ENCODE measurements at regions not wholly inside any gene's neighbourhood (a gene's known extent, or its start where the extent isn't known, plus 50 kb on each side); places are given as distances from the start of the nearest gene placed in this dataset.
A peak's percentile ranks its signal among the peaks of the same experiment; 100 is the strongest.
"Not testable (repeated sequence)": the region's sequence is repeated elsewhere in the genome, so short reads cannot be mapped to it uniquely, and the experiment has no call there.

GRCh38 chr21:28590676-28591075, 402.0 kb downstream of the LTN1 start:
- no peak for DNase-seq (ENCODE audit: low spot score)

DNA sequence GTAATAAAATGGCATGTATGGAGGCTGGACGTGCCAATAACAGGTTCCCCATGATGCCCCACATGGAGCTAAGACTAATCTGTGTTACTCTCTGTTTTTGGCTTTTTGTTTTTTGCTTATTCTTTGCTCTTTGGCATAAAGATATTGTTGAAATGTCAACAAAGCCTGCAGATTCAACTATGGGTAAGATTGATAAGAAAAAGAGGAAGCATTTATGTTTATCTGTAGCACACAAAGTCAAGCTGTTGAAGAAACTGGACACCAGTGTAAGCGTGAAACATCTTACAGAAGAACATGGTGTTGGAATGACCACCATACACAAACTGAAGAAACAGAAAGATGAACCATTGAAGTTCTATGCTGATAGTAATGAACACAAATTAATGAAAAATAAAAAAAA, 402.7 kb downstream of the LTN1 start:
- DNase-seq (ENCODE audit: low spot score) = no peak

GRCh38 chr21:28588997-28589396, 403.7 kb downstream of the LTN1 start:
- DNase-seq (ENCODE audit: low spot score) = no peak

GRCh38 chr21:28587748-28588147, 404.9 kb downstream of the LTN1 start:
- peak; percentile 5 for DNase-seq (ENCODE audit: low spot score)

GRCh38 chr21:28581976-28582375, 410.7 kb downstream of the LTN1 start:
- DNase-seq (ENCODE audit: low spot score) = no peak

DNA sequence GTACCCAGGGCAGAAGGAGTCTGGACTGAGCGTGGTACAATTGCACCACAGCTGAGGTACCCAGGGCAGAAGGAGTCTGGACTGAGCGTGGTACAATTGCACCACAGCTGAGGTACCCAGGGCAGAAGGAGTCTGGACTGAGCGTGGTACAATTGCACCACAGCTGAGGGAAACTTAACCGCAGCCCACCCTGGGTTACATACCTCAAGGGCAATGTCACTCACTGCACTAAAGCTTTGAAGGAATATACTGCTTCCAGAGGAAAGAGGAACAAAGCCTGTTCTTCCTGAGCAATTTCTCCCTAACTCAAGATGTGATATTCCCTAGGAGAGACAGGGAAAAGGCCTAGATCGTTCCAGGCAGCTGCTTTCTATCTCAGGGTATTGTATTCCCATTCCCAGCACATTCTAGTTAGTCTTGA, 411.4 kb downstream of the LTN1 start:
- not testable (repeated sequence) for DNase-seq (ENCODE audit: low spot score)

DNA sequence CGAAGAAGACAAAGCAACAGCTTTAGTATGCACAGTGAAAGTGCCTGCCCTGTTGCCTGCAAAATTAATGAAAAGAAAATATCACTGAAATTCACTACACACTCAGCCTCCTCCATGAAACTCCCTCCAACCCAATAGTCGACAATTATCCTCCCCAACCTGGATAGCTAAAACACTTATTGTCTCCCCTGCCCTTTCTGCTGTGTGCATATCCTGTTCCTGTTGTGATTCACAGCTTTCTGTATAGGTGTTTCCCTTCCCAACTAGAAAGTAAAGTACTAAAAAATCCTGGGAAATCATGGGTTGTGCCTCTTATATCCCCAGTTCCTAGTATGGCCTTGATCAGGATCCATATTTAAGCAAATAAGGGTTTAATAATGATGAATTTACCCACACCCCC, 412.1 kb downstream of the LTN1 start:
- DNase-seq (ENCODE audit: low spot score) = no peak

- no peak for DNase-seq (ENCODE audit: low spot score)
Measured at GRCh38 chr21:28579986-28580550, 412.6 kb downstream of the LTN1 start.

GRCh38 chr21:28568692-28569091, 424.0 kb downstream of the LTN1 start:
- no peak for DNase-seq (ENCODE audit: low spot score)

DNA sequence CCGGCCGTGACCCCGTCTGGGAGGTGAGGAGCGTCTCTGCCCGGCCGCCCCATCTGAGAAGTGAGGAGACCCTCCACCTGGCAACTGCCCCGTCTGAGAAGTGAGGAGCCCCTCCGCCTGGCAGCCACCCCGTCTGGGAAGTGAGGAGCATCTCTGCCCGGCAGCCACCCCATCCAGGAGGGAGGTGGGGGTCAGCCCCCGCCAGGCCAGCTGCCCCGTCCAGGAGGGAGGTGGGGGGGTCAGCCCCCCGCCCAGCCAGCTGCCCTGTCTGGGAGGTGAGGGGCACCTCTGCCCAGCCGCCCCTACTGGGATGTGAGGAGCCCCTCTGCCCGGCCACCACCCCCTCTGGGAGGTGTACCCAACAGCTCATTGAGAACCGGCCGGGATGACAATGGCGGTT, 428.7 kb downstream of the LTN1 start:
- not testable (repeated sequence) for DNase-seq (ENCODE audit: low spot score)

DNA sequence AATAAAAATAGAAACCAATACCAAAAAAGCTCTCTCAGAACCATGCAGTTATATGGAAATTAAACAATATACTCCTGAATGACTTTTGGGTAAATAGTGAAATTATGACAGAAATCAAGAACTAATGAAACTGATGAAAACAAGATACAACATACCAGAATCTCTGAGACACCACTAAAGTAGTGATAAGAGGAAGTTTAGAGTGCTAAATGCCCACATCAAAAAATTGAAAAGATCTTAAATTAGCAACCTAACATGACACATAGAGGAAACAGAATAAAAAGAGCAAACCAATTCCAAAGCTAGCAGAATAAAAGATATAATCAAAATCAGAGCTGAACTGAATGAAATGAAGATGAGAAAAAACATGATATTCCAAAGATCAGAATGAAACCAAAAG, 430.9 kb downstream of the LTN1 start:
- no peak for DNase-seq (ENCODE audit: low spot score)

DNA sequence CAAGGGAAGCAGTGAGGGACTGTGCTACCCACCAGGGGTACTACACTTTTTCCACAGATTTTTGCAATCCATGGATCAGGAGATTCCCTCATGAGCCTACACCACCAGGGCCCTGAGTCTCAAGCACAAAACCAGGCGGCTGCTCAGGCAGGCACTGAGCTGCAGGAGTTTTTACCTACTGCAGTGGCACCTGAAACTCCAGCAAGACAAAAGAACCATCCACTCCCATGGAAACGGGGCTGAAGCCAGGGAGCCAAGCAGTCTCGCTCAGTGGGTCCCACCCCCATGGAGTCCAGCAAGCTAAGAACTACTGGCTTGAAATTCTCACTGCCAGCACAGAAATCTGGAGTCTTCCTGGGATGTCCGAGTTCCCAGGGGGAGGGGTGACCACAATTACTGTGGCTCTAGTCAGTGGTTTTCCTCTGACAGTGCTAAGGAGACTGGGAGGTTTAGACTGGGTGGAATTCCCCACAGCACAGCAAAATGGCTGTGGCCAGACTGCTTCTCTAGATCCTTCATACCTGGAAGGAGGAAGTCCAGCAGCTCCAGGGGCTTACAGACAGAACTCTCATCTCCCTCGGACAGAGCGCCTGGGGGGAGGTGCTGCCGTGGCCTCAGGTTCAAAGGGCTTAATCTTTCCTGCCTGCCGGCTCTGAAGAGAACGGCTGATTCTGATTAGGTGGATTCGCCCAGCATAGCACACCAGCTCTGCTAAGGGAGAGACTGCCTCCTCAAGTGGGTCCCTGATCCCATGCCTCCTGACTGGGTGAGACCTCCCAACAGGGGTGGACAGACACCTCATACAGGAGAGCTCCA, 437.8 kb downstream of the LTN1 start:
- no peak for DNase-seq (ENCODE audit: low spot score)

DNA sequence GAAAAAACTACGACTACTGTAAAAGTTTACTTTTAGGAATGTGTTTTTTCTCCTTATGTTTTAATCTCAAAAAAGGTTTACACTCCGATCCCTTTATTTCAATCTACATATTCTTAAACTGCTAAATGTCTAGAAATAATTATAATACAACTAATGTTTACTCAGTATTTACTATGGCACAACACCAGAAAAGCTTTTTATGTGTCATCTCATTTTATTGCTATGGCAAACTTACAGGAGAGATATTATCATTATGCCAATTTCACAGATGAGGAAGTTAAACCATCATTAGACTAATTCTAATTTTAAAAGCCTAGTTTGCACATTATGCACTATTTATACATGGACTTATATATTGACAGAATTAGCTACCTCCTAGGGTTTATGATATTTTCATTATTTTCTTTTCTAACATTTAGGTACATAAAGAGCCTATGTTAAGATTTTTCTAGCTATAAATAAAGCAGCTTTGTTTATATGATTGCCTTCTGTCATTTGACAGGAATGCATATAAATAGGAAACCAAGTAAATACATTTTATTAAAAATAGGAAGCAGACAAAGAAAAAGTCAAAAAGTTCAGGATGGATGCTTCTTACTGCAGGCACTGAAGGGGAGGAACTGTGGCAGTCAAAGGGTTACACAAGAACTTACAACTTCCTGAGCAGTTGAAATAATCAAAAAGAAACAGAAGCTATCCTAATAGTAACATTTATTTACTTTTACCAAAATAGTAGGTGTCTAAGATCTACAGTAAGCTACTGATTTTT, 442.4 kb downstream of the LTN1 start:
- no peak for DNase-seq (ENCODE audit: low spot score)

GRCh38 chr21:28548291-28548690, 444.4 kb downstream of the LTN1 start:
- DNase-seq (ENCODE audit: low spot score) = no peak

DNA sequence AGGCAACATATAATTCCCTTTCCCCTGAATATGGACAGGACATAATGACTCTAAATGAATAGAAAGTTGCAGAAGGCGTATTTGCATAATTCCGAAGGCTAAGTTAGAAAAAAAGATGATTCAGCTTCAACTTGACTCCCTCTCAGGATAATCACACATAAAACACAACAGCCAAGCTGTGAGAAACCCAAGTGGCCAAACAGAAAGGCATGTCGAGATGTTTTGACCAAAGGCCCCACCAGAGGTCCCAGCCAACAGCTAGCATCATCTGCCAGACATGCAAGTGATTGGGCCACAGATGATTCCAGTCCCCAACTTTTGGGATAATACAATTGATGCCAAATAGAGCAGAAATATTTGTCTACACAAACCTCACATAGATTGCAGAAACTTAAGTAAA, 444.9 kb downstream of the LTN1 start:
- DNase-seq (ENCODE audit: low spot score) = no peak

DNA sequence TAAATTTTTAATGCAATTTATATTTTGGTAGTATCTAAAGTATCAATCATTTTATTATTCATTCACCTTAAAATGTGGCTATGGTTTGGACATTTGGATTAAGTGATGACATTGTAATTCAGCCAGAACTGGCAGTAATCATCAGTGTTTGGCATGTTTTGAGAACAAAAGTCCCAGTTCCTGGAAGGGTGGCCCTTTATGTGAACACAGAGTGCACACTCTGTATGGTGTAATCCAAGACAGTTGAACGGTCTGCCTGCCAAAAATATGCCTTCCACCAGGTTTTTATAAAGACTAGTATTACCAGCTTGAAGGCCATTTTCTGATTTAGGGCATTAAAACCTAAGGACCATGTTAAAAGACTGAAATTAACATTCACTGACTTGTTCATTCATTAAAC, 448.7 kb downstream of the LTN1 start:
- no peak for DNase-seq (ENCODE audit: low spot score)

DNA sequence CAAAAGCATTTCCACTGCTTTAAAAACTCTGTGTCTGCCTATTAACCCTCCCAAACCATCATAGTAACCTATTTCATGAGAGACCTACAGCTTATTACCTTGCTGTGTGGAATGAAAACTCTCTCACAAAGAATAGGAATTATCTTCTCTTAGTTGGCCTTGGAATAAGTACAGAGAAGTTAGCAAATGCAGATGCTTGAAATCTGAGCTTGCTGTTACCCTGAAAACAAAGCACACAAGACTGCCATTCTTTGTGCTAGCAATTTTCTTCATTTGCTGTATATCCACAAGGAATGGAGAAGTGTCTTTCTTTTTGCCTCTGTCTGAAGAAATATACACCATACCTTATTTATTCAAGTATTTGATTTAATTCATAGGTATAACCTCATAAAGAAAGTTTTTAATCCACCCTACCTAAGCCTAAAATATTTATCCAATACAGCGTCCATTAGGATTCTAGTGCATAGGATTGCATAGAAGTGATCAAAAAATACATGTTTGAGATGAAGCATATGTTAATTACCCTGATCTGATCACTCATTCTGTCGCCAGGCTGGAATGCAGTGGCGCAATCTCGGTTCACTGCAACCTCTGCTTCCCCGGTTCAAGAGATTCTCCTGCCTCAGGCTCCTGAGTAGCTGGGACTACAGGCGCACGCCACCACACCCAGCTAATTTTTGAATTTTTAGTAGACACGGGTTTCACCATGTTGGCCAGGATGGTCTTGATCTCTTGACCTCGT, 451.1 kb downstream of the LTN1 start:
- no peak for DNase-seq (ENCODE audit: low spot score)

GRCh38 chr21:28540514-28540913, 452.2 kb downstream of the LTN1 start:
- DNase-seq (ENCODE audit: low spot score) = peak; percentile 17

DNA sequence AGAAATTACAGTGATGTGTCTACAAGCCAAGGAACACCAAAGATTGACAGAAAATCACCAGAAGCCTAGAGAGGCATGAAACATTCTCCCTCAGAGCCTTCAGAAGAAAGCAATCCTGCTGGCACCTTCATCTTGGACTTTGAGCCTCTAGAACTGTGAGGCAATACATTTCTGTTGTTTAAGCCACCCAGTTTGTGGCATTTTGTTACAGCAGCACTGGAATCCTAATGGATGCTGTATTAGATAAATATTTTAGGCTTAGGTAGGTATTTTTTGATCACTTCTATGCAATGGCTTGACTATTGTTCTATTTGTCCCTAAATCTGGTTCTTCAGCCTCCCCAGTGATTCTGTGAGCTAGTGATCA, 453.1 kb downstream of the LTN1 start:
- DNase-seq (ENCODE audit: low spot score) = no peak

GRCh38 chr21:28538987-28539622, 453.6 kb downstream of the LTN1 start:
- DNase-seq (ENCODE audit: low spot score) = no peak

GRCh38 chr21:28537371-28538079, 455.2 kb downstream of the LTN1 start:
- DNase-seq (ENCODE audit: low spot score) = peak; percentile 13

Measured in hepatic stellate cell (primary cell).